ENCODE measurements at regions not wholly inside any gene's neighbourhood (a gene's known extent, or its start where the extent isn't known, plus 50 kb on each side); places are given as distances from the start of the nearest gene placed in this dataset.

DNA sequence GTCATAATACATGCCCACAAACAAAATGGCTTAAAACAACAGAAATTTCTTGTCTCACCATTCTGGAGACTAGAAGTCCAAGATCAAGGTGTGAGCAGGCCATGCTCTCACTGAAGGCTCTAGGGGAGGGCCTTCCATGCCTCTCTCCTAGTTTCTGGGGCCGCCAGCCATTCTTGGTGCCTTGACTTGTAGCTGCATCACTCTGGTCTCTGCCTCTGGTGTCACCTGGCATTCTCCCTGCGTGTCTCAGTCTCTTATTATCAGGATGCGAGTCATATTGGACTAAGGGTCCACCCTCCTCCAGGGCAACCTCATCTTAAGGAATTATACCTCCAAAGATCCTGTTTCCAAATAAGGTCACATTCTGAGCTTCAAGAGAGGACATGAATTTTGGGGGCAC lies 76.1 kb downstream of the KCNF1 start:
- no peak for TF ChIP-seq POLR2AphosphoS5 (IDR thresholded peaks at IDR 0.05)
- TF ChIP-seq POLR2A (IDR thresholded peaks at IDR 0.05) = no peak
- TF ChIP-seq, protein P1, sequence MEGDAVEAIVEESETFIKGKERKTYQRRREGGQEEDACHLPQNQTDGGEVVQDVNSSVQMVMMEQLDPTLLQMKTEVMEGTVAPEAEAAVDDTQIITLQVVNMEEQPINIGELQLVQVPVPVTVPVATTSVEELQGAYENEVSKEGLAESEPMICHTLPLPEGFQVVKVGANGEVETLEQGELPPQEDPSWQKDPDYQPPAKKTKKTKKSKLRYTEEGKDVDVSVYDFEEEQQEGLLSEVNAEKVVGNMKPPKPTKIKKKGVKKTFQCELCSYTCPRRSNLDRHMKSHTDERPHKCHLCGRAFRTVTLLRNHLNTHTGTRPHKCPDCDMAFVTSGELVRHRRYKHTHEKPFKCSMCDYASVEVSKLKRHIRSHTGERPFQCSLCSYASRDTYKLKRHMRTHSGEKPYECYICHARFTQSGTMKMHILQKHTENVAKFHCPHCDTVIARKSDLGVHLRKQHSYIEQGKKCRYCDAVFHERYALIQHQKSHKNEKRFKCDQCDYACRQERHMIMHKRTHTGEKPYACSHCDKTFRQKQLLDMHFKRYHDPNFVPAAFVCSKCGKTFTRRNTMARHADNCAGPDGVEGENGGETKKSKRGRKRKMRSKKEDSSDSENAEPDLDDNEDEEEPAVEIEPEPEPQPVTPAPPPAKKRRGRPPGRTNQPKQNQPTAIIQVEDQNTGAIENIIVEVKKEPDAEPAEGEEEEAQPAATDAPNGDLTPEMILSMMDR (IDR thresholded peaks at IDR 0.05) = no peak
